ENCODE measurements at regions not wholly inside any gene's neighbourhood (a gene's known extent, or its start where the extent isn't known, plus 50 kb on each side); places are given as distances from the start of the nearest gene placed in this dataset.

- CTCF ChIA-PET, result no interaction called here
- POLR2A ChIA-PET, result no interaction called here
- DNase-seq, result no peak
- Mint-ChIP-seq H3K27ac (no peak overlapping the region), H3K4me1 (ENCODE audit: low read depth) (no peaks in the 10 kb centered on the region), H3K36me3 (no peaks in the 10 kb centered on the region), H3K9me3 (no peaks in the 10 kb centered on the region), H3K27me3 (peaks cover 3% of the 10 kb centered on the region), H3K4me3 (no peak overlapping the region)
- intact Hi-C loops (cut with micrococcal nuclease), result no loop called here
Measured at GRCh38 chrX:134734466-134734952, 62.5 kb downstream of the PABIR2 start.

- Mint-ChIP-seq H3K9me3 (no peaks in the 10 kb centered on the region), H3K27me3 (peaks cover 3% of the 10 kb centered on the region), H3K4me1 (ENCODE audit: low read depth) (no peaks in the 10 kb centered on the region), H3K36me3 (no peaks in the 10 kb centered on the region), H3K4me3 (no peak overlapping the region), H3K27ac (no peak overlapping the region)
- intact Hi-C loops (cut with micrococcal nuclease), result no loop called here
- no peak for DNase-seq
- ChIA-PET CTCF (no interaction called here), POLR2A (no interaction called here)
Measured at GRCh38 chrX:134733591-134733990, 63.4 kb downstream of the PABIR2 start.

- POLR2A ChIA-PET, result no interaction called here
- CTCF ChIA-PET, result no interaction called here
- no peaks in the 10 kb centered on the region for H3K36me3 Mint-ChIP-seq
- H3K27me3 Mint-ChIP-seq, result peaks cover under 1% of the 10 kb centered on the region
- H3K4me3 Mint-ChIP-seq, result no peak overlapping the region
- no peaks in the 10 kb centered on the region for H3K9me3 Mint-ChIP-seq
- H3K27ac Mint-ChIP-seq, result no peak overlapping the region
- no peak for DNase-seq
- intact Hi-C loops (cut with micrococcal nuclease), result no loop called here
- H3K4me1 Mint-ChIP-seq (ENCODE audit: low read depth), result no peaks in the 10 kb centered on the region
Measured at GRCh38 chrX:134732676-134733075, 64.3 kb downstream of the PABIR2 start.

- DNase-seq, result no peak
- no peaks in the 10 kb centered on the region for H3K27me3 Mint-ChIP-seq
- no peak overlapping the region for H3K4me3 Mint-ChIP-seq
- H3K36me3 Mint-ChIP-seq, result no peaks in the 10 kb centered on the region
- ChIA-PET POLR2A (no interaction called here), CTCF (no interaction called here)
- intact Hi-C loops (cut with micrococcal nuclease), result no loop called here
- no peak overlapping the region for H3K27ac Mint-ChIP-seq
- no peaks in the 10 kb centered on the region for H3K9me3 Mint-ChIP-seq
- no peaks in the 10 kb centered on the region for H3K4me1 Mint-ChIP-seq (ENCODE audit: low read depth)
Measured at GRCh38 chrX:134732152-134732551, 64.9 kb downstream of the PABIR2 start.

- intact Hi-C loops (cut with micrococcal nuclease), result no loop called here
- Mint-ChIP-seq H3K4me3 (no peak overlapping the region), H3K9me3 (no peaks in the 10 kb centered on the region), H3K4me1 (ENCODE audit: low read depth) (no peaks in the 10 kb centered on the region), H3K27me3 (no peaks in the 10 kb centered on the region), H3K27ac (no peak overlapping the region), H3K36me3 (no peaks in the 10 kb centered on the region)
- no peak for DNase-seq
- ChIA-PET POLR2A (no interaction called here), CTCF (no interaction called here)
Measured at GRCh38 chrX:134727363-134727762, 69.1 kb upstream of the PLAC1 start.

GRCh38 chrX:134725103-134725690 lies 66.9 kb upstream of the PLAC1 start:
- CTCF ChIA-PET, result no interaction called here
- no peaks in the 10 kb centered on the region for H3K9me3 Mint-ChIP-seq
- no peak overlapping the region for H3K27ac Mint-ChIP-seq
- no peaks in the 10 kb centered on the region for H3K36me3 Mint-ChIP-seq
- H3K27me3 Mint-ChIP-seq, result no peaks in the 10 kb centered on the region
- intact Hi-C loops (cut with micrococcal nuclease), result no loop called here
- POLR2A ChIA-PET, result no interaction called here
- no peaks in the 10 kb centered on the region for H3K4me1 Mint-ChIP-seq (ENCODE audit: low read depth)
- DNase-seq, result no peak
- no peak overlapping the region for H3K4me3 Mint-ChIP-seq

GRCh38 chrX:134721766-134722532 lies 63.7 kb upstream of the PLAC1 start:
- POLR2A ChIA-PET, result no interaction called here

GRCh38 chrX:134718966-134719317 lies 60.7 kb upstream of the PLAC1 start:
- CTCF ChIA-PET, result no interaction called here
- peaks cover 11% of the 10 kb centered on the region for H3K4me1 Mint-ChIP-seq (ENCODE audit: low read depth)

More at GRCh38 chrX:134721766-134722532, 63.7 kb upstream of the PLAC1 start:
- Mint-ChIP-seq H3K9me3 (no peaks in the 10 kb centered on the region), H3K27me3 (no peaks in the 10 kb centered on the region), H3K27ac (no peak overlapping the region), H3K4me1 (ENCODE audit: low read depth) (peaks cover 11% of the 10 kb centered on the region), H3K4me3 (no peak overlapping the region), H3K36me3 (no peaks in the 10 kb centered on the region)
- CTCF ChIA-PET, result no interaction called here
- DNase-seq, result no peak
- intact Hi-C loops (cut with micrococcal nuclease), result no loop called here

GRCh38 chrX:134718105-134718965 lies 60.1 kb upstream of the PLAC1 start:
- Mint-ChIP-seq H3K9me3 (no peaks in the 10 kb centered on the region), H3K4me1 (ENCODE audit: low read depth) (peaks cover 11% of the 10 kb centered on the region), H3K36me3 (no peaks in the 10 kb centered on the region), H3K27ac (no peak overlapping the region), H3K4me3 (no peak overlapping the region), H3K27me3 (peaks cover 3% of the 10 kb centered on the region)
- intact Hi-C loops (cut with micrococcal nuclease), result loop anchor here (1.0 to 2.0 kb wide), 2 partner anchors 64 to 120 kb away; no protein-coding TSS in a partner anchor
- ChIA-PET CTCF (no interaction called here), POLR2A (no interaction called here)
- peak; percentile 9 for DNase-seq

More at GRCh38 chrX:134718966-134719317, 60.7 kb upstream of the PLAC1 start:
- POLR2A ChIA-PET, result no interaction called here
- DNase-seq, result peak; percentile 56
- no peaks in the 10 kb centered on the region for H3K9me3 Mint-ChIP-seq
- H3K36me3 Mint-ChIP-seq, result no peaks in the 10 kb centered on the region
- no peak overlapping the region for H3K4me3 Mint-ChIP-seq
- peaks cover 3% of the 10 kb centered on the region for H3K27me3 Mint-ChIP-seq
- intact Hi-C loops (cut with micrococcal nuclease), result loop anchor here (1.0 to 2.0 kb wide), 2 partner anchors 65 to 120 kb away; no protein-coding TSS in a partner anchor
- H3K27ac Mint-ChIP-seq, result no peak overlapping the region

GRCh38 chrX:134717698-134718097 lies 59.4 kb upstream of the PLAC1 start:
- intact Hi-C loops (cut with micrococcal nuclease), result loop anchor here (1.0 to 2.0 kb wide), 2 partner anchors 63 to 119 kb away; no protein-coding TSS in a partner anchor
- no peaks in the 10 kb centered on the region for H3K36me3 Mint-ChIP-seq
- POLR2A ChIA-PET, result no interaction called here
- peaks cover 3% of the 10 kb centered on the region for H3K27me3 Mint-ChIP-seq
- no peaks in the 10 kb centered on the region for H3K9me3 Mint-ChIP-seq
- DNase-seq, result no peak
- no peak overlapping the region for H3K4me3 Mint-ChIP-seq
- H3K4me1 Mint-ChIP-seq (ENCODE audit: low read depth), result peaks cover 13% of the 10 kb centered on the region
- CTCF ChIA-PET, result no interaction called here
- H3K27ac Mint-ChIP-seq, result no peak overlapping the region

- intact Hi-C loops (cut with micrococcal nuclease), result no loop called here
- Mint-ChIP-seq H3K27ac (no peak overlapping the region), H3K9me3 (no peaks in the 10 kb centered on the region), H3K4me3 (no peak overlapping the region), H3K27me3 (peaks cover 3% of the 10 kb centered on the region), H3K36me3 (no peaks in the 10 kb centered on the region), H3K4me1 (ENCODE audit: low read depth) (peaks cover 20% of the 10 kb centered on the region)
- ChIA-PET POLR2A (no interaction called here), CTCF (no interaction called here)
- no peak for DNase-seq
Measured at GRCh38 chrX:134716620-134717012, 58.3 kb upstream of the PLAC1 start.

GRCh38 chrX:134715930-134716619 lies 57.8 kb upstream of the PLAC1 start:
- ChIA-PET CTCF (interaction anchor here (0.9 kb wide), 1 partner anchor 148 kb away, joined by 3 read pairs; no protein-coding TSS in a partner anchor), POLR2A (no interaction called here)
- no peaks in the 10 kb centered on the region for H3K36me3 Mint-ChIP-seq
- intact Hi-C loops (cut with micrococcal nuclease), result no loop called here
- H3K27ac Mint-ChIP-seq, result no peak overlapping the region
- H3K4me1 Mint-ChIP-seq (ENCODE audit: low read depth), result peaks cover 20% of the 10 kb centered on the region
- DNase-seq, result no peak
- no peak overlapping the region for H3K4me3 Mint-ChIP-seq
- H3K9me3 Mint-ChIP-seq, result no peaks in the 10 kb centered on the region
- H3K27me3 Mint-ChIP-seq, result peaks cover 3% of the 10 kb centered on the region
